OCI-LY7 (cell line): ENCODE measurements at regions not wholly inside any gene's neighbourhood (a gene's known extent, or its start where the extent isn't known, plus 50 kb on each side); places are given as distances from the start of the nearest gene placed in this dataset.

Experiments used
- EZH2phosphoT487 ChIP-seq: fragments of 200-600 bp; sonication (generic); IDR thresholded peaks from 2 replicates; pipeline ENCODE4 v1.6.1; 2018; ENCODE audit warnings: low read depth, borderline replicate concordance, mild to moderate bottlenecking, mixed run types, antibody characterized with exemption, low read length, moderate library complexity, mixed read lengths
- TF ChIP-seq, protein P1 (sequence below): fragments of 200-600 bp; sonication (generic); conservative IDR thresholded peaks from 2 replicates; pipeline ENCODE4 v1.5.1; 2014; ENCODE audit warnings: mild to moderate bottlenecking, antibody characterized with exemption, low read length, moderate library complexity, mixed read lengths

DNA sequence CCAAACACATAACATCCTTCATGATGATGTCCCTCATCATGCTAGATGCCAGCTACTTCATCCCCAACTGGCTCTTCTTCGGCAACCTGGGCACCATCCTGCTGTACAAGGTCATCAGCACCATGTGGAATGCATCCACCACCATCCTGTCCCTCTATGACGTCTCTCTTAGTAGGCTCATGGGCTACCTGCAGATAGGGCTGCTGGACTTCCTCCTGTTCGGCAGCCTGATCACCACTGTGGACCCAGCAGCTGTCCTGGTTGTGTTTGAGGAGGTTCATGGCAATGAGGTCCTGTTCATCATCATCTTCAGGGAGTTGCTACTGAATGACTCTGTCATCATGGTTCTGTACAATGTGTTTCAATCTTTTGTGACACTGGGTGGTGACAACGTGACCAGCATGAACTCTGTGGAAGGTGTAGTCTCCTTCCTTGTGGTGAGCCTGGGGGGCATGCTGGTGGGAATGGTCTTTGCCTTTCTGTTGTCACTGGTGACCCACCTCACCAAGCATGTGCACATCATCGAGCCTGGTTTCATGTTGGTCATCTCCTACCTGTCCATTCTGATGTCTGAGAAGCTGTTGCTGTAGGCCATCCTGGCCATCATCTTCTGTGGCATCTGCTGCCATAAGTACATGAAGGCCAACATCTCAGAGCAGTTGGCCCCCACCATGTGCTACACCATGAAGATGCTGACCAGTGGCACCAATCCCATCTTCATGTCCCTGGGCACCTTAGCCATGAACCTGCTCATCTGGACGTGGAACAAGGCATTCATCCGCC is 120.7 kb upstream of the SERPIND1 start:
- TF ChIP-seq, protein P1, sequence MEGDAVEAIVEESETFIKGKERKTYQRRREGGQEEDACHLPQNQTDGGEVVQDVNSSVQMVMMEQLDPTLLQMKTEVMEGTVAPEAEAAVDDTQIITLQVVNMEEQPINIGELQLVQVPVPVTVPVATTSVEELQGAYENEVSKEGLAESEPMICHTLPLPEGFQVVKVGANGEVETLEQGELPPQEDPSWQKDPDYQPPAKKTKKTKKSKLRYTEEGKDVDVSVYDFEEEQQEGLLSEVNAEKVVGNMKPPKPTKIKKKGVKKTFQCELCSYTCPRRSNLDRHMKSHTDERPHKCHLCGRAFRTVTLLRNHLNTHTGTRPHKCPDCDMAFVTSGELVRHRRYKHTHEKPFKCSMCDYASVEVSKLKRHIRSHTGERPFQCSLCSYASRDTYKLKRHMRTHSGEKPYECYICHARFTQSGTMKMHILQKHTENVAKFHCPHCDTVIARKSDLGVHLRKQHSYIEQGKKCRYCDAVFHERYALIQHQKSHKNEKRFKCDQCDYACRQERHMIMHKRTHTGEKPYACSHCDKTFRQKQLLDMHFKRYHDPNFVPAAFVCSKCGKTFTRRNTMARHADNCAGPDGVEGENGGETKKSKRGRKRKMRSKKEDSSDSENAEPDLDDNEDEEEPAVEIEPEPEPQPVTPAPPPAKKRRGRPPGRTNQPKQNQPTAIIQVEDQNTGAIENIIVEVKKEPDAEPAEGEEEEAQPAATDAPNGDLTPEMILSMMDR = no peak
- TF ChIP-seq EZH2phosphoT487 = no peak
